ENCODE measurements at regions not wholly inside any gene's neighbourhood (a gene's known extent, or its start where the extent isn't known, plus 50 kb on each side); places are given as distances from the start of the nearest gene placed in this dataset.

DNA sequence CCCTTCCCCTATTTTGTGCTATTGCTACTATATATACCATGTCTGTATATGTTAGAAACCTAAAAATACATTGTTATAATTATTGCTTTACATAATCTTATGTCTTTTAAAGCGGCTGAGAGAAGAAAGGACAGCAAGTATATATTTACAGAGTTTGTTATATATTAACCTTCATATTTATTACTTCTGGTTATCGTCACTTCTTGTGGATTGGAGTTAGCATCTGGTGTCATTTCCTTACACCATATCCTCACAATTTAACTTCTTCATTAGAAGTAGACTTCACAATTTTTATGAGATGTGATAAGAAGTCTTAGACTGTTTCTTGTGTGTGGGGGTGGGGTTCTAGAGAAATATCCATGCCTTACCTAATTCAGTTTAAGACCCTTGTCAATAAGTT, 123.1 kb downstream of the ATXN3L start:
- Histone ChIP-seq H3K4me2 (ENCODE audit: low read length) (no peak overlapping the region), H3K4me1 (ENCODE audit: insufficient read depth, low read length, severe bottlenecking) (peaks cover 40% of the 10 kb centered on the region), H3K9me3 (ENCODE audit: low read length) (no peaks in the 10 kb centered on the region), H3K36me3 (ENCODE audit: insufficient read depth, low read length) (no peaks in the 10 kb centered on the region), H3K27me3 (ENCODE audit: insufficient read depth, low read length) (no peaks in the 10 kb centered on the region), H3F3A (ENCODE audit: insufficient read depth, low read length) (no peaks in the 10 kb centered on the region), H3K9me2 (ENCODE audit: low read depth, low read length) (no peaks in the 10 kb centered on the region), H3K4me3 (ENCODE audit: low read depth, low read length, poor library complexity, severe bottlenecking) (no peak overlapping the region), H3K27ac (ENCODE audit: low read depth, low read length, poor library complexity, severe bottlenecking) (no peak overlapping the region), H4K20me1 (ENCODE audit: insufficient read depth, low read length) (no peaks in the 10 kb centered on the region), H3K9ac (ENCODE audit: low read length) (no peak overlapping the region), H2AFZ (ENCODE audit: low read length) (no peak overlapping the region), H3K79me2 (ENCODE audit: insufficient read depth, low read length) (no peaks in the 10 kb centered on the region)
- TF ChIP-seq EZH2 (IDR thresholded peaks at IDR 0.05; ENCODE audit: borderline replicate concordance, low read length) = no peak
- TF ChIP-seq, protein P1, sequence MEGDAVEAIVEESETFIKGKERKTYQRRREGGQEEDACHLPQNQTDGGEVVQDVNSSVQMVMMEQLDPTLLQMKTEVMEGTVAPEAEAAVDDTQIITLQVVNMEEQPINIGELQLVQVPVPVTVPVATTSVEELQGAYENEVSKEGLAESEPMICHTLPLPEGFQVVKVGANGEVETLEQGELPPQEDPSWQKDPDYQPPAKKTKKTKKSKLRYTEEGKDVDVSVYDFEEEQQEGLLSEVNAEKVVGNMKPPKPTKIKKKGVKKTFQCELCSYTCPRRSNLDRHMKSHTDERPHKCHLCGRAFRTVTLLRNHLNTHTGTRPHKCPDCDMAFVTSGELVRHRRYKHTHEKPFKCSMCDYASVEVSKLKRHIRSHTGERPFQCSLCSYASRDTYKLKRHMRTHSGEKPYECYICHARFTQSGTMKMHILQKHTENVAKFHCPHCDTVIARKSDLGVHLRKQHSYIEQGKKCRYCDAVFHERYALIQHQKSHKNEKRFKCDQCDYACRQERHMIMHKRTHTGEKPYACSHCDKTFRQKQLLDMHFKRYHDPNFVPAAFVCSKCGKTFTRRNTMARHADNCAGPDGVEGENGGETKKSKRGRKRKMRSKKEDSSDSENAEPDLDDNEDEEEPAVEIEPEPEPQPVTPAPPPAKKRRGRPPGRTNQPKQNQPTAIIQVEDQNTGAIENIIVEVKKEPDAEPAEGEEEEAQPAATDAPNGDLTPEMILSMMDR (IDR thresholded peaks at IDR 0.05; ENCODE audit: low read length) = no peak

DNA sequence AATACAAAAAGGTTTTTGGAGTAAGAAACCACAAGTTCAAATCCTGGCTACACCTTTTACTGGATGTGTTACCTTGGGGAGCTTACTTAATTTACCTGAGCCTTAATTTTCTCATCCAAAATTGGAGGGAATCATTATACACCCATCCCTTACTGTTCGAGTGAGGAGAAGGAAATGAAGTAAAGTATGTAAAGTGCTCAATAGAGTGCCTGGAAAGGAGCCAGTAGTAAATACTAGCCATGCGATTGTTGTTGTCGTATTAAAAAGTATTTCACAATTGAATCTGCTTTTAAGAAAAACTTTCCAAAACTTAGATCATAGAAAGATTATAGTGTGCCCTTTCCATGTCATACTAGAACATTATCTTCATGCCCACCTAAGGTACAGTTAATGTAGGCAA, 124.5 kb downstream of the ATXN3L start:
- no peak overlapping the region for H3K4me3 ChIP-seq (ENCODE audit: low read depth, low read length, poor library complexity, severe bottlenecking)
- peaks cover 40% of the 10 kb centered on the region for H3K4me1 ChIP-seq (ENCODE audit: insufficient read depth, low read length, severe bottlenecking)
- H3K9me2 ChIP-seq (ENCODE audit: low read depth, low read length) = no peaks in the 10 kb centered on the region
- H3F3A ChIP-seq (ENCODE audit: insufficient read depth, low read length) = no peaks in the 10 kb centered on the region
- H3K79me2 ChIP-seq (ENCODE audit: insufficient read depth, low read length) = no peaks in the 10 kb centered on the region
- TF ChIP-seq EZH2 (IDR thresholded peaks at IDR 0.05; ENCODE audit: borderline replicate concordance, low read length) = no peak
- TF ChIP-seq, protein P1 (IDR thresholded peaks at IDR 0.05; ENCODE audit: low read length) = no peak
- H3K9me3 ChIP-seq (ENCODE audit: low read length) = no peaks in the 10 kb centered on the region
- no peaks in the 10 kb centered on the region for H4K20me1 ChIP-seq (ENCODE audit: insufficient read depth, low read length)
- no peaks in the 10 kb centered on the region for H3K27me3 ChIP-seq (ENCODE audit: insufficient read depth, low read length)
- no peak overlapping the region for H3K9ac ChIP-seq (ENCODE audit: low read length)
- no peak overlapping the region for H3K4me2 ChIP-seq (ENCODE audit: low read length)
- H3K36me3 ChIP-seq (ENCODE audit: insufficient read depth, low read length) = no peaks in the 10 kb centered on the region
- H2AFZ ChIP-seq (ENCODE audit: low read length) = no peak overlapping the region
- peak overlapping the region; percentile 87 for H3K27ac ChIP-seq (ENCODE audit: low read depth, low read length, poor library complexity, severe bottlenecking)

DNA sequence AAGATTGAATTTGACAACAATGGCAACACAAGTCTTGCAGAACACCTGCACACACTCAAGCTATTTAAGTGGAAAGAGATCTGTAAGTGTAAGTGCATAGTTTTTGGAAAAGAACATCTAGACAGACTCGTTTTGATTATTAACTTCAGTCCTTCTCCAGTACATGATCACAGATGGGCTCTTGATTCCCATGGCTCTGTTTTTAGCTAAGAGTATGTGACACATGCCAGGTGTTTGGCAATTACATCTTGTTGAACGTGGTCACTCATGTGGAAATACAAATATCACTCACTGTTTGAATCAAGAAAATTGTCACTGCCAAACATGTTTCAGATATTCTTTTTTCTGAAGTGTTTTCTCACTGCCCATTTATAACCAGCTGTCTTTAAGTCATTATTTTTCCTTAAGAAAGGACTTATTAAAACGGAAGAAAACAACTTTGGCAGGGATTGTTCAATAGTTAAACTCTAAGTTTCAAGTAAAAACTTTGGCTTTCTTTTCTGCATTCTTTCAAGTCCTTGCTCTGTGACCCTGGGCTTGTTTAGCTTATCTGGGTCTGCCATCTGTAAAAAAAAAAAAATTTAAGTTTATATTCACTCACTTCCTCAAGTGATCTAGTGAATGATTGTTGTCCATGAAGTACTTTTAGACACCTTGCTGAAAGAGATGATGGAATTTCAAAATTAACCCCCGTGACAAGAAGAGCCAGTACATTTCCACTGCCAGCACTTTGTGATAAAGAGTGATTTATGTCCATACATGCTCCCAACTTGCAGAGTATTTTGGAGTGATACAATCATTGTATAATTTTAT, 125.4 kb downstream of the ATXN3L start:
- peak overlapping the region; percentile 87 for H3K27ac ChIP-seq (ENCODE audit: low read depth, low read length, poor library complexity, severe bottlenecking)
- no peak overlapping the region for H3K4me3 ChIP-seq (ENCODE audit: low read depth, low read length, poor library complexity, severe bottlenecking)
- H3K9ac ChIP-seq (ENCODE audit: low read length) = peak overlapping the region; percentile 48
- H3K27me3 ChIP-seq (ENCODE audit: insufficient read depth, low read length) = no peaks in the 10 kb centered on the region
- H2AFZ ChIP-seq (ENCODE audit: low read length) = peak overlapping the region; percentile 80; the same call in 1 of the 2 replicates
- no peak for TF ChIP-seq EZH2 (IDR thresholded peaks at IDR 0.05; ENCODE audit: borderline replicate concordance, low read length)
- TF ChIP-seq, protein P1 (IDR thresholded peaks at IDR 0.05; ENCODE audit: low read length) = no peak
- H3K9me2 ChIP-seq (ENCODE audit: low read depth, low read length) = no peaks in the 10 kb centered on the region
- H3K36me3 ChIP-seq (ENCODE audit: insufficient read depth, low read length) = no peaks in the 10 kb centered on the region
- no peaks in the 10 kb centered on the region for H3K9me3 ChIP-seq (ENCODE audit: low read length)
- no peaks in the 10 kb centered on the region for H3F3A ChIP-seq (ENCODE audit: insufficient read depth, low read length)
- H3K4me2 ChIP-seq (ENCODE audit: low read length) = peak overlapping the region; percentile 54; the same call in 1 of the 2 replicates
- H3K4me1 ChIP-seq (ENCODE audit: insufficient read depth, low read length, severe bottlenecking) = peaks cover 40% of the 10 kb centered on the region
- no peaks in the 10 kb centered on the region for H3K79me2 ChIP-seq (ENCODE audit: insufficient read depth, low read length)
- H4K20me1 ChIP-seq (ENCODE audit: insufficient read depth, low read length) = no peaks in the 10 kb centered on the region

Data from OCI-LY1 (cell line).